ENCODE measurements at regions not wholly inside any gene's neighbourhood (a gene's known extent, or its start where the extent isn't known, plus 50 kb on each side); places are given as distances from the start of the nearest gene placed in this dataset.
A peak's percentile ranks its signal among the peaks of the same experiment; 100 is the strongest.

- DNase-seq = no peak
Measured at GRCh38 chr5:34563931-34564709, 92.0 kb upstream of the RAI14 start.

- DNase-seq = no peak
Measured at GRCh38 chr5:34564710-34565235, 91.4 kb upstream of the RAI14 start.

- no peak for DNase-seq
Measured at GRCh38 chr5:34570143-34570542, 86.0 kb upstream of the RAI14 start.

- no peak for DNase-seq
Measured at GRCh38 chr5:34570721-34571676, 85.1 kb upstream of the RAI14 start.

GRCh38 chr5:34571677-34572041, 84.5 kb upstream of the RAI14 start:
- no peak for DNase-seq

- no peak for DNase-seq
Measured at GRCh38 chr5:34574936-34575467, 81.1 kb upstream of the RAI14 start.

GRCh38 chr5:34576891-34577666, 79.0 kb upstream of the RAI14 start:
- no peak for DNase-seq

GRCh38 chr5:34578962-34579361, 77.2 kb upstream of the RAI14 start:
- DNase-seq = no peak

- DNase-seq = no peak
Measured at GRCh38 chr5:34580983-34581382, 75.1 kb upstream of the RAI14 start.

GRCh38 chr5:34582371-34582770, 73.8 kb upstream of the RAI14 start:
- DNase-seq = no peak

GRCh38 chr5:34583167-34583566, 73.0 kb upstream of the RAI14 start:
- peak in 1 of 2 experiments; percentile 29 for DNase-seq

- no peak for DNase-seq
Measured at GRCh38 chr5:34584165-34584564, 72.0 kb upstream of the RAI14 start.

- no peak for DNase-seq
Measured at GRCh38 chr5:34585601-34586104, 70.5 kb upstream of the RAI14 start.

GRCh38 chr5:34586117-34586885, 69.8 kb upstream of the RAI14 start:
- peak in 1 of 2 experiments; percentile 56 for DNase-seq

GRCh38 chr5:34587355-34588241, 68.5 kb upstream of the RAI14 start:
- no peak for DNase-seq

GRCh38 chr5:34589832-34590231, 66.3 kb upstream of the RAI14 start:
- no peak for DNase-seq

- DNase-seq = no peak
Measured at GRCh38 chr5:34591723-34592122, 64.4 kb upstream of the RAI14 start.

- DNase-seq = no peak
Measured at GRCh38 chr5:34597034-34598027, 58.8 kb upstream of the RAI14 start.

- peak; percentile 57 to 92 for DNase-seq
Measured at GRCh38 chr5:34598177-34598794, 57.8 kb upstream of the RAI14 start.

All from SW 1271 (cell line).